Left ventricle myocardium inferior (tissue), 1 donor: ENCODE measurements at regions not wholly inside any gene's neighbourhood (a gene's known extent, or its start where the extent isn't known, plus 50 kb on each side); places are given as distances from the start of the nearest gene placed in this dataset.

Experiments
- DNase-seq: peaks from one replicate; pipeline ENCODE4 v3.0.0-alpha.2; 2020
- H3K27ac ChIP-seq: fragments of 200-600 bp; replicated peaks from 2 replicates; pipeline ENCODE4 v1.8.0; 2021
- H3K27me3 ChIP-seq: fragments of 200-600 bp; 2 replicates; pipeline ENCODE4 v1.8.0; 2021; ENCODE audit warnings: low read depth
- H3K36me3 ChIP-seq: fragments of 200-600 bp; 2 replicates; pipeline ENCODE4 v1.8.0; 2021
- H3K4me1 ChIP-seq: fragments of 200-600 bp; 2 replicates; pipeline ENCODE4 v1.8.0; 2021
- H3K4me3 ChIP-seq: fragments of 200-600 bp; 2 replicates; pipeline ENCODE4 v1.8.0; 2021; ENCODE audit warnings: mild to moderate bottlenecking, moderate library complexity
- H3K9me3 ChIP-seq: fragments of 200-600 bp; replicated peaks from 2 replicates; pipeline ENCODE4 v1.8.0; 2021
- CTCF ChIP-seq: fragments of 200-600 bp; IDR thresholded peaks from 2 replicates; pipeline ENCODE4 v1.8.0; 2021; ENCODE audit warnings: antibody characterized with exemption, mild to moderate bottlenecking, borderline replicate concordance
- intact Hi-C: fragments of 100-400 bp; cut with micrococcal nuclease; formaldehyde crosslinking; loops from one replicate; pipeline ENCODE4 v1.11.0; 2022
- donor health status: DM: no; HTN: yes; CAD: no; lungs with severe emphysema.

GRCh38 chr2:37825586-37825985, 99.5 kb upstream of the RMDN2 start:
- Histone ChIP-seq H3K9me3 (peaks cover 5% of the 10 kb centered on the region), H3K27ac (no peak overlapping the region), H3K4me1 (peaks cover 35% of the 10 kb centered on the region), H3K27me3 (no peaks in the 10 kb centered on the region), H3K4me3 (no peak overlapping the region), H3K36me3 (no peaks in the 10 kb centered on the region)
- DNase-seq: no peak
- intact Hi-C loops: no loop called here
- TF ChIP-seq CTCF: no peak

- no peak for TF ChIP-seq CTCF
- DNase-seq: no peak
- no peaks in the 10 kb centered on the region for H3K27me3 ChIP-seq
- H3K36me3 ChIP-seq: no peaks in the 10 kb centered on the region
- H3K27ac ChIP-seq: no peak overlapping the region
- intact Hi-C loops: no loop called here
- H3K4me3 ChIP-seq: no peak overlapping the region
- H3K9me3 ChIP-seq: no peaks in the 10 kb centered on the region
- H3K4me1 ChIP-seq: peaks cover 45% of the 10 kb centered on the region
Observed at GRCh38 chr2:37826611-37827010, 98.5 kb upstream of the RMDN2 start.

- Histone ChIP-seq H3K27me3 (no peaks in the 10 kb centered on the region), H3K27ac (peak overlapping the region; percentile 71), H3K4me3 (no peak overlapping the region), H3K4me1 (peaks cover 53% of the 10 kb centered on the region), H3K36me3 (no peaks in the 10 kb centered on the region), H3K9me3 (no peaks in the 10 kb centered on the region)
- TF ChIP-seq CTCF: no peak
- intact Hi-C loops: no loop called here
- DNase-seq: no peak
Observed at GRCh38 chr2:37827455-37827854, 97.6 kb upstream of the RMDN2 start.

- TF ChIP-seq CTCF: no peak
- no peak overlapping the region for H3K4me3 ChIP-seq
- H3K4me1 ChIP-seq: peaks cover 49% of the 10 kb centered on the region
- no peaks in the 10 kb centered on the region for H3K36me3 ChIP-seq
- H3K9me3 ChIP-seq: no peaks in the 10 kb centered on the region
- intact Hi-C loops: no loop called here
- DNase-seq: no peak
- H3K27ac ChIP-seq: peak overlapping the region; percentile 71
- no peaks in the 10 kb centered on the region for H3K27me3 ChIP-seq
Observed at GRCh38 chr2:37827911-37828511, 97.1 kb upstream of the RMDN2 start.

- Histone ChIP-seq H3K4me3 (no peak overlapping the region), H3K27ac (peak overlapping the region; percentile 71), H3K4me1 (peaks cover 49% of the 10 kb centered on the region), H3K9me3 (no peaks in the 10 kb centered on the region), H3K36me3 (no peaks in the 10 kb centered on the region), H3K27me3 (no peaks in the 10 kb centered on the region)
- TF ChIP-seq CTCF: no peak
- DNase-seq: peak; percentile 25
- intact Hi-C loops: no loop called here
Observed at GRCh38 chr2:37829202-37829601, 95.9 kb upstream of the RMDN2 start.
